CD8-positive, alpha-beta memory T cell (primary cell): ENCODE measurements at regions not wholly inside any gene's neighbourhood (a gene's known extent, or its start where the extent isn't known, plus 50 kb on each side); places are given as distances from the start of the nearest gene placed in this dataset.
A peak's percentile ranks its signal among the peaks of the same experiment; 100 is the strongest.

Source experiments
- CTCF ChIA-PET: fragments of 350-600 bp; sonication (Branson Sonifier 250); formaldehyde crosslinking; loops from one replicate; lab custom pipeline; 2021; ENCODE audit warnings: antibody characterized with exemption; lab: Charles Lee
- POLR2A ChIA-PET: fragments of 350-600 bp; sonication (Branson Sonifier 250); formaldehyde crosslinking; loops from one replicate; lab custom pipeline; 2021; ENCODE audit warnings: antibody characterized with exemption; lab: Charles Lee
- DNase-seq, 5 donors: peaks; one replicate each; pipeline versions ENCODE4 v3.0.0 to v3.0.0-alpha.2; 2020 to 2022; ENCODE audit warnings: mixed read lengths in 1 of 5
- H3K27ac ChIP-seq: one replicate; pipeline ENCODE4 v1.7.0; 2013; ENCODE audit warnings: low read depth, mild to moderate bottlenecking, low read length, moderate library complexity
- H3K27me3 ChIP-seq: 2 replicates; pipeline ENCODE4 v1.7.0; 2013; ENCODE audit warnings: low read length, mild to moderate bottlenecking; ENCODE audit not compliant: insufficient read depth, poor library complexity, severe bottlenecking
- H3K36me3 ChIP-seq: 2 replicates; pipeline ENCODE4 v1.7.0; 2013; ENCODE audit warnings: mild to moderate bottlenecking, low read length, moderate library complexity; ENCODE audit not compliant: insufficient read depth
- H3K4me1 ChIP-seq: 2 replicates; pipeline ENCODE4 v1.7.0; 2013; ENCODE audit warnings: mild to moderate bottlenecking, low read length, moderate library complexity; ENCODE audit not compliant: insufficient read depth
- H3K4me3 ChIP-seq: 2 replicates; pipeline ENCODE4 v1.7.0; 2013; ENCODE audit warnings: mild to moderate bottlenecking, low read length
- H3K9me3 ChIP-seq: 2 replicates; pipeline ENCODE4 v1.7.0; 2013; ENCODE audit warnings: mild to moderate bottlenecking, low read length
- H3K27ac Mint-ChIP-seq, 8 donors: one replicate each; pipeline ENCODE4 v1.8.0; 2020 to 2021; ENCODE audit warnings: mixed read lengths in 8 of 8, mild to moderate bottlenecking in 6 of 8, inconsistent platforms in 3 of 8, moderate library complexity in 3 of 8
- H3K27me3 Mint-ChIP-seq, 2 donors: one replicate each; pipeline ENCODE4 v1.8.0; 2020 to 2021; ENCODE audit warnings: mixed read lengths in 2 of 2, mild to moderate bottlenecking in 1 of 2, moderate library complexity in 1 of 2
- H3K36me3 Mint-ChIP-seq, 3 donors: one replicate each; pipeline ENCODE4 v1.8.0; 2020 to 2021; ENCODE audit warnings: mixed read lengths in 3 of 3, inconsistent platforms in 1 of 3, mild to moderate bottlenecking in 1 of 3
- H3K4me1 Mint-ChIP-seq, 3 donors: one replicate each; pipeline ENCODE4 v1.8.0; 2020 to 2021; ENCODE audit warnings: mixed read lengths in 3 of 3, inconsistent platforms in 1 of 3, mild to moderate bottlenecking in 1 of 3
- H3K4me3 Mint-ChIP-seq, 7 donors: one replicate each; pipeline ENCODE4 v1.8.0; 2020 to 2021; ENCODE audit warnings: mixed read lengths in 7 of 7, mild to moderate bottlenecking in 6 of 7, moderate library complexity in 4 of 7, inconsistent platforms in 2 of 7
- H3K9me3 Mint-ChIP-seq, 5 donors: one replicate each; pipeline ENCODE4 v1.8.0; 2020 to 2022; ENCODE audit warnings: mixed read lengths in 5 of 5, mild to moderate bottlenecking in 3 of 5, moderate library complexity in 2 of 5, inconsistent platforms in 1 of 5

DNA sequence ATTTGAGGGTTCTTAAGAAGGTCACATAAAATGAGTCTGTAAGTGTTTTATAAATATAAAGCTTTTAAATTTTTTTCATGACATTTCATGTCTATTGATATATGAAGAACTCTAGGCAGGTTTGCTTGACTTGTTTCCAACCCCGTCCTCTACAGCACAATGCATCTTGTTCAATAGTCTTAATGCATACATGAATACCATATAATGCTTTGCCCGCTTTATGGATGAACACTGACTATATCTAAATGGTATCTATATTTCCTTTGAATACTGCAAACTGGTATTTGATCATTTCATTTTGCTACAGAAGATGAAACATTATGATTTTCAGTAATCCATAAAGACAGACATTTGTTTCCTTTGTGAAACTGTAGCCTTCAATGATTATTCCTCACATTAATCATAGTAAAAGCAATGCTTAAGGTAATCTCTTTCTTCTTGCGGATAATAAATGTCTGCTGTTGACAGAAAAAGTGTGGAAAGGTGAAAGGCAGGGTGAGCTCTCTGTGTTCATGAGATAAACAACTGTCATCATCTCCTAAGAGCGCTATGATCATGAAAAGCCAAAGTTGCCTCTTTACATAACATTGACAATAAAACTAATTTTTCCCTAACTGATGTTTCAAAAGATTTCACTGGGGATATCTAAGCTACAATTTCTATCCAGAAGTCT, 645.1 kb downstream of the CDH8 start:
- no peaks in the 10 kb centered on the region for H3K36me3 ChIP-seq
- peaks cover 8% of the 10 kb centered on the region for H3K9me3 ChIP-seq
- H3K4me1 ChIP-seq: no peaks in the 10 kb centered on the region
- no peak for DNase-seq
- Mint-ChIP-seq H3K36me3 (peaks cover 0 to 1% (median 0%) of the 10 kb centered on the region in 3 donors), H3K4me3 (no peak overlapping the region), H3K4me1 (no peaks in the 10 kb centered on the region), H3K27me3 (no peaks in the 10 kb centered on the region), H3K9me3 (peaks cover 8 to 35% (median 22%) of the 10 kb centered on the region in 5 donors), H3K27ac (no peak overlapping the region)
- ChIA-PET CTCF (no interaction called here), POLR2A (no interaction called here)
- H3K27me3 ChIP-seq: no peaks in the 10 kb centered on the region
- no peak overlapping the region for H3K4me3 ChIP-seq
- no peak overlapping the region for H3K27ac ChIP-seq

DNA sequence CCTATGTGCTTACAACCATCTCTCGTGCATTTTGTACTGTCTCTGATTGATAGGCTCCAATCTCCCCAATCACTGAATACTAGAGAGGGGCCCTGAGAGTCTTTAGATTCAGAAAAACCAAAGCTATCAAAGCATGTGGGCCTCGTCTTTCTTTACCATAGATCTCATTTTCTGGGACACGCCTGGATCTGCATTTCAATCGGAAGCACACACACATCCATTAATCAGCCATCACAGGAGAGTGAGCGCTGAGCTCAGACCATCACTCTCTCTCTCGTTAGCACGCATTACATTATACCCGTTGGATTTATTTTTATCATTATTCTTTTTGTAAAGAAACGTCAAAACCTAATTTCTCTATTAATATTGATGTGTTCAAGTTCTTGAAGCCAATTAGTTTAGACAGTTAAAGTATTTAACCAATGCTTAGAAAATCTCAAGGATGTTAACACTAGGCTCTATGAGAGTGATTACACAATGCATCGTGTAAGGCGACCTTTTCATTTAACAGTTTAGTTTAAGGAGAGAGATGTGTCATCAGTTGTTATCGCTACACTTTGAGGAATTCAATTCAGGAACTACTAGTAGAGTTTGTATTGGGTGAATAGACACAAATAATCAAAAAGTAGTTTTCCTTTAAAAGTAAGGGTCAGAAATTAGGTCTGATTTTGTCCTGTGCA, 650.7 kb downstream of the CDH8 start:
- POLR2A ChIA-PET: no interaction called here
- Mint-ChIP-seq H3K9me3 (peaks cover 10 to 48% (median 31%) of the 10 kb centered on the region in 5 donors), H3K4me3 (no peak overlapping the region), H3K36me3 (peaks cover 0 to 1% (median 0%) of the 10 kb centered on the region in 3 donors), H3K27ac (no peak overlapping the region), H3K4me1 (no peaks in the 10 kb centered on the region), H3K27me3 (no peaks in the 10 kb centered on the region)
- H3K9me3 ChIP-seq: peaks cover 8% of the 10 kb centered on the region
- no peak overlapping the region for H3K4me3 ChIP-seq
- no peaks in the 10 kb centered on the region for H3K4me1 ChIP-seq
- CTCF ChIA-PET: no interaction called here
- DNase-seq: no peak
- no peak overlapping the region for H3K27ac ChIP-seq
- no peaks in the 10 kb centered on the region for H3K27me3 ChIP-seq
- H3K36me3 ChIP-seq: no peaks in the 10 kb centered on the region

DNA sequence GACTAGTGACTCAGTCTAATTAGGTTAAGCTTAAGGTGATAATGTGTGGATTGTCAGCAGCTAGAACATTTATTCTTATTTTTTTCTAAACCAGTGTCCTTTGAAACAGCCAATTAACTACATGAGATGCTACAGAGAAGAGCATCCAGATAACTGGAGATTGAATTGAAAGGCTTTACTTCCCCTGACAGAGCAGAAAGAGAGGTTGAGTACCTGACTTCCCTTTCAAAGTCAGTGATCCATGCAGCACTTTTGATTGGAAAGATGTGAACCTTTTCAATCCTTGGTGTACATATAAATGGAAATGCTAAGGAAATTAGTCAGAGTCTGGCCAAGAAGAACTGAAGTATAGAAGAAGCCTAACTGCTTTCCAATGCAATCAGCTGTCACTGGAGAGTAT, 653.8 kb downstream of the CDH8 start:
- peaks cover 10 to 60% (median 27%) of the 10 kb centered on the region in 5 donors for H3K9me3 Mint-ChIP-seq

DNA sequence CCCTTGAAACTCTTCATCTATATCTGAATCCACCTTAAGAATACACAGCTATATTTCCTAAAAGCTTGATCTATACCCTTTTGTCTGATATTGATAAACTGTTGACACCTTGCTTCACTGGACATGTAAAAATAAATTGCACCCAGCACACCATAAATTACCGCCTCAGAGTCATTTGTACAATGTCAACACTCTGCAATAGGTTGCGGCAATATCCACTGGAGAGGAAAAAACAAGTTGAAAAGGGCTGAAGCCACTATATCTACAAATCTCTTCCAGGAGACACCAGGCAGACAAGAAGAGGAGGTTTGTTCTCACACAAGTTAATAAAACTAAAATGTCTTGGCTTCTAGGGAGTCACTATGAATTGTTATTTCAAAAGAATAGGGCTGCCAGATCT, 656.9 kb downstream of the CDH8 start:
- Histone ChIP-seq H3K27ac (no peak overlapping the region), H3K36me3 (no peaks in the 10 kb centered on the region), H3K27me3 (no peaks in the 10 kb centered on the region), H3K9me3 (no peaks in the 10 kb centered on the region), H3K4me1 (no peaks in the 10 kb centered on the region), H3K4me3 (no peak overlapping the region)
- no peak for DNase-seq
- Mint-ChIP-seq H3K4me1 (no peaks in the 10 kb centered on the region), H3K36me3 (no peaks in the 10 kb centered on the region), H3K27me3 (peaks cover 0 to 1% of the 10 kb centered on the region in 2 donors), H3K4me3 (no peak overlapping the region), H3K27ac (no peak overlapping the region), H3K9me3 (peaks cover 13 to 66% (median 34%) of the 10 kb centered on the region in 5 donors)
- POLR2A ChIA-PET: no interaction called here
- CTCF ChIA-PET: no interaction called here

More for the DNA sequence above, 653.8 kb downstream of the CDH8 start:
- Histone ChIP-seq H3K27me3 (no peaks in the 10 kb centered on the region), H3K4me1 (no peaks in the 10 kb centered on the region), H3K36me3 (no peaks in the 10 kb centered on the region), H3K27ac (no peak overlapping the region), H3K4me3 (no peak overlapping the region), H3K9me3 (peaks cover 4% of the 10 kb centered on the region)
- CTCF ChIA-PET: no interaction called here
- Mint-ChIP-seq H3K4me3 (no peak overlapping the region), H3K4me1 (no peaks in the 10 kb centered on the region), H3K27ac (no peak overlapping the region), H3K27me3 (peaks cover 0 to 1% of the 10 kb centered on the region in 2 donors), H3K36me3 (peaks cover 0 to 1% (median 0%) of the 10 kb centered on the region in 3 donors)
- POLR2A ChIA-PET: no interaction called here
- DNase-seq: no peak

DNA sequence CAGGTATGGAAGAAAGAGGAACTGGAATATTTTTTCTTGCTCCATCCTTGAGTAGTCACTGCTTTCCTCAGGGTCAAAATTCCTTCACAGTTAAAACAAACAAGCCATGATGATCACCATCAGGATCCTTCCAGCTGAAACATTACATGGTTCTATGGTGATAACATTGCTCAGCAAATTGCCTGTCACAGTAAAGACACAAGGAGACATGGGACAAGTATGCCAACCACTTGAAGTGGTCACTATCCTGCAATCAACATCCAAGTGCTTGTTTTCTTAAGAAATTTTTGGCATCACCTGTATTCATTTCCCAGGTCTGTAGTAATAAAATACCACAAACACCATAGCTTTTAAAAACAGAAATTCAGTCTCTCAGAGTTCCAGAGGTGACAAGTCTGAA, 662.2 kb downstream of the CDH8 start:
- no peak for DNase-seq
- H3K27me3 ChIP-seq: no peaks in the 10 kb centered on the region
- no peak overlapping the region for H3K4me3 Mint-ChIP-seq
- ChIA-PET CTCF (no interaction called here), POLR2A (no interaction called here)
- H3K9me3 Mint-ChIP-seq: peaks cover 0 to 38% (median 33%) of the 10 kb centered on the region in 5 donors
- H3K36me3 Mint-ChIP-seq: no peaks in the 10 kb centered on the region
- no peaks in the 10 kb centered on the region for H3K36me3 ChIP-seq
- H3K4me1 Mint-ChIP-seq: no peaks in the 10 kb centered on the region
- H3K4me1 ChIP-seq: no peaks in the 10 kb centered on the region
- H3K9me3 ChIP-seq: no peaks in the 10 kb centered on the region
- no peak overlapping the region for H3K27ac Mint-ChIP-seq
- H3K27ac ChIP-seq: no peak overlapping the region
- H3K27me3 Mint-ChIP-seq: peaks cover 0 to 1% of the 10 kb centered on the region in 2 donors
- no peak overlapping the region for H3K4me3 ChIP-seq

DNA sequence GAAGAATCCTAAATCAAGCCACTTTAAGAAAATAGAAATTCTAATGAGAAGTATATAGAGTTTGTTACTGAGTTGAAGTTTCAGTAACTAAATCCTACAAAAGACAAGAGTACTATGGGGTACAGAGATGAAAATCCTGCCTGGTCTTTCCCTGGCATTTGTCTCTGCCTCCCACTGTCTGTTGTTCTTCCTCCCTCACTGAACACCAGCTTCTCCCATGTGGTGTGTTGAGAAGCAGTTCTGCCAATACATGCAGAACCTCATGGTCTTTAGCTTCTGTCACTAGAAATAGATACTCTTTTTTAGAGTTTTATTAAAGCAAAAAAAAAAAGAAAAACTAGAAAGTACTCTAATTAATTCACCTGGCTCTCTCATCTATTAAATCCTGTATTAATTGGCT, 664.4 kb downstream of the CDH8 start:
- H3K27ac ChIP-seq: no peak overlapping the region
- H3K27me3 ChIP-seq: no peaks in the 10 kb centered on the region
- no peak overlapping the region for H3K4me3 ChIP-seq
- ChIA-PET CTCF (no interaction called here), POLR2A (no interaction called here)
- H3K9me3 ChIP-seq: no peaks in the 10 kb centered on the region
- no peak for DNase-seq
- peaks cover 4 to 41% (median 32%) of the 10 kb centered on the region in 5 donors for H3K9me3 Mint-ChIP-seq
- H3K36me3 ChIP-seq: no peaks in the 10 kb centered on the region
- no peak overlapping the region for H3K27ac Mint-ChIP-seq
- H3K4me3 Mint-ChIP-seq: no peak overlapping the region
- no peaks in the 10 kb centered on the region for H3K36me3 Mint-ChIP-seq
- H3K27me3 Mint-ChIP-seq: no peaks in the 10 kb centered on the region
- H3K4me1 ChIP-seq: no peaks in the 10 kb centered on the region
- H3K4me1 Mint-ChIP-seq: no peaks in the 10 kb centered on the region

DNA sequence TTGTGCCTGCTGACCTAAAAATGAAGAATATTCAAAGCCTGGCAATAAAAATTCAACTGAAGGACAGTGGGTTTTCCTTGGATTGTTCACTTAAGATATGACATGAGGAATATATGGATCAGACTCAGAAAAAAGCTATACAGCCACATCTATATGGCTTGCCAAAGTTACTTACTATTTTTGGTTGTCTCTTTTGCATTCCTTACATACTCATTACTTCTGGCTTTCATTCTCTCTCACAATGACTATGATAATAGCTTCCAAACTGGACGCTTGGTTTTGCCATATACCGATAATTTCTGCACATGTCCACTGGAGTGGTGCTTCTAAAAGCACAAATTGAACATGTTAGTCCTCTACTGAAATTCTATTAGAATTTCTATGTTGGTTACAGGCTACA, 664.9 kb downstream of the CDH8 start:
- Mint-ChIP-seq H3K36me3 (no peaks in the 10 kb centered on the region), H3K27ac (no peak overlapping the region), H3K4me1 (no peaks in the 10 kb centered on the region), H3K9me3 (peaks cover 4 to 41% (median 33%) of the 10 kb centered on the region in 5 donors), H3K4me3 (no peak overlapping the region), H3K27me3 (no peaks in the 10 kb centered on the region)
- DNase-seq: no peak
- H3K36me3 ChIP-seq: no peaks in the 10 kb centered on the region
- ChIA-PET CTCF (no interaction called here), POLR2A (no interaction called here)
- no peak overlapping the region for H3K27ac ChIP-seq
- no peaks in the 10 kb centered on the region for H3K27me3 ChIP-seq
- H3K9me3 ChIP-seq: no peaks in the 10 kb centered on the region
- no peak overlapping the region for H3K4me3 ChIP-seq
- no peaks in the 10 kb centered on the region for H3K4me1 ChIP-seq

DNA sequence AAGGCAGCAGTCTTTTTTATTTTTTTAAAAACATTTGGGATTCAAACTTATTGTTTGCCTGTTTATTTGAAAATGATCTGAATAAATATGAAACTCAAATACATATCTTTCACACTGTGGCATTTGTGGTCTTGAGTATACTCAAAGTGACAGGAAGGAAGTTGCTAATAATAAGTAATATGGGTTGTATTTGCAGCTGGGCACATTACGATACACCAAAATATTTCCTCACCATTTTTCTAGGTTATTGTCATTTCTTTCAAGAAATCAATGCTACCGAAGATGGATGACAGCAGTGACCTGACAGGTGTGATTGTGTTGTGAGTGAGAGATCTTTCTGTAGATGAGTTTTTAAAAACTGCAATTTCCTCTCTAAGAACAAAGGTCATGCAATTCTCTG, 665.7 kb downstream of the CDH8 start:
- Histone ChIP-seq H3K36me3 (no peaks in the 10 kb centered on the region), H3K4me3 (no peak overlapping the region), H3K27me3 (no peaks in the 10 kb centered on the region), H3K9me3 (no peaks in the 10 kb centered on the region), H3K27ac (no peak overlapping the region), H3K4me1 (no peaks in the 10 kb centered on the region)
- ChIA-PET CTCF (no interaction called here), POLR2A (no interaction called here)
- Mint-ChIP-seq H3K27me3 (no peaks in the 10 kb centered on the region), H3K36me3 (no peaks in the 10 kb centered on the region), H3K4me3 (peak overlapping the region in 1 of 7 donors; percentile 27), H3K27ac (no peak overlapping the region), H3K4me1 (no peaks in the 10 kb centered on the region), H3K9me3 (peaks cover 9 to 37% (median 35%) of the 10 kb centered on the region in 5 donors)
- DNase-seq: no peak
